GM21367 (cell line): ENCODE measurements at regions not wholly inside any gene's neighbourhood (a gene's known extent, or its start where the extent isn't known, plus 50 kb on each side); places are given as distances from the start of the nearest gene placed in this dataset.
"Not testable (repeated sequence)": the region's sequence is repeated elsewhere in the genome, so short reads cannot be mapped to it uniquely, and the experiment has no call there.

ENCODE experiments used
- ATAC-seq: cut with Tn5 transposase; IDR thresholded peaks from one replicate; pipeline ENCODE4 v1.9.1; 2021; ENCODE audit not compliant: unreplicated experiment

GRCh38 chr1:118828038-118828437 lies 160.1 kb downstream of the TBX15 start:
- no peak for ATAC-seq

- no peak for ATAC-seq
These were observed 160.5 kb downstream of the TBX15 start for GRCh38 chr1:118827636-118828035.

DNA sequence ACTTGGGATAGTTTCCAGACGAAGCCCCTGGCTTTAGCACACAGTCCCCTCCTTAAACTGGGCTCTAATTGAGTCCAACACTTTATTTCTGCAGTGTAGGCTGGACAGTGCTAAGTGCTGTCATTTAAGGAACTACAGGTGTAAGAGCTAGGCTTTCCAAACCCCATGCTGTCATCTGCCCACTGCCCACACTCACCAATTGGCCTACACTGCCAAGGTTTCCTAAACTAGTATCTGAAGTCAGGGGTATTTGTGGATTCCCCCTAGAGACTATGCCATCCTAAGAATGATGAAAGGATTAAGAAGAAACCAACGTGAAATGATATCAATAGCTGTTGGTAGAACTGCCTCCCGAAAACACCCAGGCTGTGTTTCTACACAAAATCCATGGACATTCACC lies 160.9 kb downstream of the TBX15 start:
- ATAC-seq = no peak

DNA sequence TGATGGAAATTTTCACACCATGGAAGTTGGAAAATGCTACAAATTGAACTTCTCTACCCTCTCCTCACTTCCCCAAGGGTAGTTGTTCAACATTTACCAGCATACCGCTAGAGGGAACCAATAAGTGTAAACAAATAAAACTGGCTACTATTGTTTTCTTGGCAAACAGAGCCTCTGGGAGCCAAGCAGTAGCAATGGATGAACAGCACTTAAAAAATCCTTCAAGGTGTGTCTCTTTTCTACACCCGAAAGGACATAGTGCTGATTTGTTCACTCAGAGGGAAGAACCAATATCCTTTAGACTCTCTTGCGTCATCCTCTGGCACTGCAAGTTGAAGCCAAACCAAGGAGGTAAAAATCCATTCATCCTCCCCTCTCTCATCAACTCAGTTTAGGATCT lies 161.5 kb downstream of the TBX15 start:
- ATAC-seq = no peak

GRCh38 chr1:118825619-118826018 lies 162.5 kb downstream of the TBX15 start:
- ATAC-seq = no peak

DNA sequence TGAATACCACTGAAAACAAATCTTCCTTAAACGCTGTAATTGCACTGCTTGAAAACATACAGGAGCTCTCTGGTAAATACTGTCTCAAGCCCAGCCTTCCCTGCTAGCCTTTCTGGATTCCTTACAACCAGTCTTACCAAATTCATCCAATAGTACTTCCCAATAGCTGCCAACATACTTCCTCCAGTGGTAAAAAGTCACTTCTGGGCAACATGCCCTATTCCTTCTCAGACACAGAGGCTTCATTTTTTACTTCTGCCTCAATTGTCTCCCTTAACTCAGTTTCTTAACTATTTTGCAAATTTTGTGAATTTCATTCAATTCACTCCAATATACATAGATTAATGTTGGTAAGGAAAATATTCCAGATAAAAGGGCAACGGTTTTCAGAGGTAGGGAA lies 166.3 kb downstream of the TBX15 start:
- no peak for ATAC-seq

DNA sequence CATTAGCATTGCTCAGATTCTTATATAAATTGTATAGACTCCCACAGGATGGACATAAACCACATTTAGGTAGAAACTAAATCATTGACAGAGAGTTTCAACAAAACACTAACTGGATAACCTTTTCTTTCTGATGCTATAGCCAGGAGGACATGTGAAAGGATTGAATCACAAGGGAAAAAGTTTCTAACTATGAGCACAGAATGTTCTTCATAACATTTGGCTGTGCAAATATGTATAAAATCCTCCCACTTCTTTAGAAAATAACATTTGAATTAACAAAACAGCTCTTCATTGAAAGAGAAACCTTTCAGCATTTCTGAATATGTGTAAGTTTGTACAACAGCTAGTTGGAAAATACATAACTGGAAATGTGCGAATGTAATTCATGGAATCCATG lies 167.3 kb downstream of the TBX15 start:
- no peak for ATAC-seq

- ATAC-seq = no peak
These were observed 172.2 kb downstream of the TBX15 start for GRCh38 chr1:118815909-118816308.

GRCh38 chr1:118812555-118812954 lies 175.6 kb downstream of the TBX15 start:
- no peak for ATAC-seq

- ATAC-seq = no peak
These were observed 177.0 kb downstream of the TBX15 start for GRCh38 chr1:118811156-118811555.

DNA sequence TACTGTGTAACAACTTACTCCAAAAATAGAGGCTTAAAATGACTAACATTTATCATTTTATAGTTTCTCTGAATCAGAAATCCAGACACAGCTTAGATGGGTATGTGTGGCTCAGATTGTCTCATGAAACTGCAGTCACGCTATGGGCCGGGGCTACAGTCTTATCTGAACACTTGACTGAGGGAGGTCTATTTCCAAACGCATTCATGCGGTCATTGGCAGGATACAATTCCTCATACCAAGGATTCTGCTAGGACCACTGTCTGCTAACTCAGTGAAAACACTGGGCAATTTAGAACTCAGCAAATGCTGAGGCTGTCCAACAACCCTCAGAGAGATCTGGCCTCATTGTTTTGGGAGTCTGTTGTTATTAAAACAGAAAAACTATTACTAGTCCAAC lies 178.6 kb downstream of the TBX15 start:
- no peak for ATAC-seq

DNA sequence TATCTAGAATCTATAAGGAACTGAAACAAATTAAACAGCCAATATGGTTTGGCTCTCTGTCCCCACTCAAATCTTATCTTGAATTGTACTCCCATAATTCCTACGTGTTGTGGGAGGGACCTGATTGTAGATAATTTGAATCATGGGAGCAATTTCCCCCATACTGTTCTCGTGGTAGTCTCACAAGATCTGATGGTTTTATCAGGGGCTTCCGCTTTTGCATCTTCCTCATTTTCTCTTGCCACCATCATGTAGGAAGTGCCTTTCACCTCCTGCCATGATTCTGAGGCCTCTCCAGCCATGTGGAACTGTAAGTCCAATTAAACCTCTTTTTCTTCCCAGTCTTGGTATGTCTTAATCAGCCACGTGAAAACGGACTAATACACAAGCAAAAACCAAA lies 185.0 kb downstream of the TBX15 start:
- not testable (repeated sequence) for ATAC-seq

DNA sequence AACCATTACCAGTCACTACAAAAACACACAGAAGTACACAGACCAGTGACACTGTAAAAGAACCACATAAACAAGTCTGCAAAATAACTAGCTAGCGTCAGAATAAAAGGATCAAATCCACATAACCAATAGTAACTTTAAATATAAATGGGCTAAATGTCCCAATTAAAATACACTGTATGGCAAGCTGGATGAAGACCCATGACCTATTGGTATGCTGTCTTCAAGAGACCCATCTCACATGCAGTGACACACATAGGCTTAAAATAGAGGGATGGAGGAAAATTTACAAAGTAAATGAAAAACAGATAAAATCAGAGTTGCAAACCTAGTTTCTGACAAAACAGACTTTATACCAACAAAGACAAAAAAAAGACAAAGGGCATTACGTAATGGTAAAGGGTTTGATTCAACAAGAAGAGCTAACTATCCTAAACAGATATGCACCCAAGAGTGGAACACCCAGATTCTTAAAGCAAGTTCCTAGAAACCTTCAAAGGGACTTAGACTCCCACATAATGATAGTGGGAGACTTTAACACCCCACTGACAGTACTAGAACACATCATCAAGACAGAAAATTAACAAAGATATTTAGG lies 196.9 kb downstream of the TBX15 start:
- no peak for ATAC-seq

DNA sequence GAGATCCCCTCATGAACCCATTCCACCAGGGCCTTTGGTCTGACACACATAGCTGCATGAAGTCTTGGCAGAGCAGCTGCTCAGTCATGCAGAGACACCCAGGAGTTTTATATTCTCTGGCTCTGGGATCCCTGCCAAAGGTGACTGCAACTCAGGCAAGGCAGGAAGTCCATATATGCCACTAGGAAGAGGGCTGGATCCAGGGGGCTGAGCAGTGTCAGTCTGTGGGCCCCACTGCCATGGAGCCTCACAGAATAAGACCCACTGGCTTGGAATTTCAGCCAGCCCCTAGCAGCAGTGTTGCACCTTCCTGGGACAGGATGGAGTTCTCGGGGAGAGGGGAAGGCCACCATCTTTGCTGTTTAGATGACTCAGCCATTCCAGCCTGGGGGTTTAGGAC lies 199.7 kb downstream of the TBX15 start:
- ATAC-seq = no peak

GRCh38 chr1:118786454-118787155 lies 201.5 kb downstream of the TBX15 start:
- ATAC-seq = no peak

GRCh38 chr1:118785246-118785645 lies 202.9 kb downstream of the TBX15 start:
- ATAC-seq = no peak

GRCh38 chr1:118783095-118783758 lies 204.9 kb downstream of the TBX15 start:
- ATAC-seq = no peak

DNA sequence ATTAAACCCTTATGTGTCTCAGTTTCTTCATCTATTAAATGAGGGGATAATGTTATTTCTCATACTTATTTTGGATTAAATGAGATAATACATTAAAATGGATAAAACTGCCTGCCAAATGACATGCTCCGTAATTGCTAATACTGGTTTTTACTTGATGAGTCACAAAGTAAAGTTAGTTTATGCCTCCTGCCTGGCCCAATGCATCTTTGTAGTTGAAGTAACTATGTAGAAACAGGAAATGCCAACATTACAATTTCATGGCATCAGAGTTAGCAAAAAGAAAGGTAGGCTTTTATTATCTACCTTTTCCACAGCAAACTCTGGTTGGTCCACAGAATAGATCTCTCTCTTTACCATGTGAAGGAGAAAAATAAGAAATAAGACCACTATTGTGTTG lies 214.5 kb downstream of the TBX15 start:
- no peak for ATAC-seq

DNA sequence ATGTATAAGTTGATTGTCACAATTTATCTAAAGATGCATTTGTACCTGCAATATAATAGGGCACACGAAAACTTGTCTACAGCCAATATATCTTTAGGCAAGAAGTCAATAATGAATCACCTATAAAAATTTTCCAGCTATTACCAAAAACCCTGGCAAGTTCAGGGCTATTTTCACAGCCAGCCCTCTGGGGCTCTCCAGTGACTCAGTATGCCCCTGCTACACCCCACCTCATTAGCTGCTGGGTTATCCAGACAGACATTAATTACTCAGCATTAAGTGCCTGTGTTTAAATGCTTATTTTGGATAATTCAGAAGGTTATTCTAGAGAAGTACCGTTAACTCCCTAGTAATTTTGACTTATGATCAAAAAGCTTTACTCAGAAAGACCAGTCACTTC lies 220.2 kb downstream of the TBX15 start:
- ATAC-seq = no peak

GRCh38 chr1:118753976-118754375 lies 234.2 kb downstream of the TBX15 start:
- no peak for ATAC-seq

- ATAC-seq = no peak
These were observed 237.0 kb downstream of the TBX15 start for GRCh38 chr1:118751166-118751565.

DNA sequence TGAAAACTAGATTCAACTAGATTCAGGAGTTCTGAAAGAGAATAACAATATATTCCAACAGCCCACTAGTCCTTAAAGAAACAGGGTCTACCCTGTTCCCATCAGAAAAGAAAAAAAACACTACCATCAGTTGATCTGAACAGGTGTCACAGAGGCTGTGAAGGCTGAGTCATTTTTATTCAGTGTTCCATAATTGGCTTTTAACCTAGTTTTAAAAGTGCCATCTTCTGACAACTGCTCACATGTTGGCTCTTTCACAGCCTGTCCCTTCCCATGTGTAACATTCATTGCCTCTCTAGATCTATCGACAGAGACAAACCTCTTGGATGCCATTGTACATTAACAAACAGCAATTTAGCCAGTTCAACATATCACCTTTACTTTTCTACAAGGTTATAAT lies 243.7 kb downstream of the TBX15 start:
- no peak for ATAC-seq
